RWPE2 (cell line): ENCODE measurements at regions not wholly inside any gene's neighbourhood (a gene's known extent, or its start where the extent isn't known, plus 50 kb on each side); places are given as distances from the start of the nearest gene placed in this dataset.
A peak's percentile ranks its signal among the peaks of the same experiment; 100 is the strongest.

Source experiments
- ATAC-seq: fragments of 200-7000 bp; cut with Tn5 transposase; 3 replicates; pipeline ENCODE4 v1.9.1; 2021; ENCODE audit warnings: low read depth
- DNase-seq: peaks from one replicate; pipeline ENCODE4 v3.0.0-alpha.2; 2020; ENCODE audit warnings: low spot score
- H3K27ac ChIP-seq: fragments of 450-650 bp; 2 replicates; pipeline ENCODE4 v1.5.1; 2017; ENCODE audit warnings: mild to moderate bottlenecking; ENCODE audit not compliant: poor library complexity, severe bottlenecking
- H3K27me3 ChIP-seq: fragments of 250-450 bp; sonication (Bioruptor Pico); 2 replicates; pipeline ENCODE4 v1.5.1; 2021; ENCODE audit warnings: mild to moderate bottlenecking, moderate library complexity; ENCODE audit not compliant: insufficient read depth, poor library complexity, severe bottlenecking
- H3K36me3 ChIP-seq: fragments of 250-450 bp; sonication (Bioruptor Pico); 2 replicates; pipeline ENCODE4 v1.5.1; 2020; ENCODE audit warnings: low read depth, mild to moderate bottlenecking, moderate library complexity
- H3K4me1 ChIP-seq: fragments of 250-450 bp; sonication (Bioruptor Pico); 2 replicates; pipeline ENCODE4 v1.5.1; 2021; ENCODE audit warnings: mild to moderate bottlenecking, moderate library complexity; ENCODE audit not compliant: insufficient read depth, poor library complexity, severe bottlenecking
- H3K4me3 ChIP-seq: fragments of 250-450 bp; sonication (Bioruptor Pico); 2 replicates; pipeline ENCODE4 v1.5.1; 2021; ENCODE audit warnings: mild to moderate bottlenecking, moderate library complexity; ENCODE audit not compliant: severe bottlenecking
- H3K9me3 ChIP-seq: fragments of 250-450 bp; sonication (Bioruptor Pico); 2 replicates; pipeline ENCODE4 v1.5.1; 2021; ENCODE audit warnings: mild to moderate bottlenecking, moderate library complexity; ENCODE audit not compliant: severe bottlenecking
- TF ChIP-seq, protein P1 (sequence below): fragments of 450-650 bp; IDR thresholded peaks from one replicate; pipeline ENCODE4 v1.5.1; 2017; ENCODE audit warnings: mild to moderate bottlenecking, moderate library complexity; ENCODE audit not compliant: poor library complexity, severe bottlenecking

GRCh38 chr19:53696951-53697350, 65.2 kb downstream of the DPRX start:
- Histone ChIP-seq H3K27ac (no peak overlapping the region), H3K9me3 (no peaks in the 10 kb centered on the region), H3K4me1 (no peaks in the 10 kb centered on the region), H3K4me3 (no peak overlapping the region), H3K27me3 (no peaks in the 10 kb centered on the region), H3K36me3 (no peaks in the 10 kb centered on the region)
- TF ChIP-seq, protein P1, sequence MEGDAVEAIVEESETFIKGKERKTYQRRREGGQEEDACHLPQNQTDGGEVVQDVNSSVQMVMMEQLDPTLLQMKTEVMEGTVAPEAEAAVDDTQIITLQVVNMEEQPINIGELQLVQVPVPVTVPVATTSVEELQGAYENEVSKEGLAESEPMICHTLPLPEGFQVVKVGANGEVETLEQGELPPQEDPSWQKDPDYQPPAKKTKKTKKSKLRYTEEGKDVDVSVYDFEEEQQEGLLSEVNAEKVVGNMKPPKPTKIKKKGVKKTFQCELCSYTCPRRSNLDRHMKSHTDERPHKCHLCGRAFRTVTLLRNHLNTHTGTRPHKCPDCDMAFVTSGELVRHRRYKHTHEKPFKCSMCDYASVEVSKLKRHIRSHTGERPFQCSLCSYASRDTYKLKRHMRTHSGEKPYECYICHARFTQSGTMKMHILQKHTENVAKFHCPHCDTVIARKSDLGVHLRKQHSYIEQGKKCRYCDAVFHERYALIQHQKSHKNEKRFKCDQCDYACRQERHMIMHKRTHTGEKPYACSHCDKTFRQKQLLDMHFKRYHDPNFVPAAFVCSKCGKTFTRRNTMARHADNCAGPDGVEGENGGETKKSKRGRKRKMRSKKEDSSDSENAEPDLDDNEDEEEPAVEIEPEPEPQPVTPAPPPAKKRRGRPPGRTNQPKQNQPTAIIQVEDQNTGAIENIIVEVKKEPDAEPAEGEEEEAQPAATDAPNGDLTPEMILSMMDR: no peak
- DNase-seq (no peak), ATAC-seq (no peak)

GRCh38 chr19:53703361-53703760, 71.6 kb downstream of the DPRX start:
- H3K4me3 ChIP-seq: no peak overlapping the region
- TF ChIP-seq, protein P1: no peak
- H3K27ac ChIP-seq: no peak overlapping the region
- no peaks in the 10 kb centered on the region for H3K36me3 ChIP-seq
- DNase-seq: no peak
- no peaks in the 10 kb centered on the region for H3K9me3 ChIP-seq
- no peaks in the 10 kb centered on the region for H3K4me1 ChIP-seq
- no peak for ATAC-seq
- H3K27me3 ChIP-seq: no peaks in the 10 kb centered on the region

GRCh38 chr19:53704011-53704410, 72.2 kb downstream of the DPRX start:
- Histone ChIP-seq H3K27me3 (no peaks in the 10 kb centered on the region), H3K4me3 (no peak overlapping the region), H3K27ac (no peak overlapping the region), H3K4me1 (no peaks in the 10 kb centered on the region), H3K36me3 (no peaks in the 10 kb centered on the region), H3K9me3 (no peaks in the 10 kb centered on the region)
- TF ChIP-seq, protein P1: no peak
- DNase-seq (no peak), ATAC-seq (no peak)

DNA sequence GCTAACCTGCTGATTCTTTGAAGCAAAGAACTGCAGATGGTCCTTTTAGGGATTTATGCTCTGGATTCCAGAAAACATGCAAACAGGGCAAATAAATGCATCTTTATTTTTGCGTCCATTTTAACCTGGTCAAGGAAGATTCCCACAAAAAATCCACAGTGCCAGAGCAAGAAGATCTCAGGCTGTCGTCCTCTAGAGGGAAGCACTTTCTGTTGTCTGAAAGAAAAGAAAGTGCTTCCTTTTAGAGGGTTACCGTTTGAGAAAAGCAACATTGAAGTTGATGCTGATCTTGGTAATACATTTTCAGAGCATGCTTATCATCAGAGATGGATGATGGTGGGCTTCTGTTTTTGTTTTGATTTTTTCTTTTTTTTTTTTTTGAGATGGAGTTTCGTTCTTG, 75.5 kb downstream of the DPRX start:
- no peaks in the 10 kb centered on the region for H3K27me3 ChIP-seq
- no peak for ATAC-seq
- no peaks in the 10 kb centered on the region for H3K4me1 ChIP-seq
- H3K4me3 ChIP-seq: no peak overlapping the region
- H3K9me3 ChIP-seq: no peaks in the 10 kb centered on the region
- no peaks in the 10 kb centered on the region for H3K36me3 ChIP-seq
- no peak overlapping the region for H3K27ac ChIP-seq
- DNase-seq: no peak
- TF ChIP-seq, protein P1: peak; percentile 16

DNA sequence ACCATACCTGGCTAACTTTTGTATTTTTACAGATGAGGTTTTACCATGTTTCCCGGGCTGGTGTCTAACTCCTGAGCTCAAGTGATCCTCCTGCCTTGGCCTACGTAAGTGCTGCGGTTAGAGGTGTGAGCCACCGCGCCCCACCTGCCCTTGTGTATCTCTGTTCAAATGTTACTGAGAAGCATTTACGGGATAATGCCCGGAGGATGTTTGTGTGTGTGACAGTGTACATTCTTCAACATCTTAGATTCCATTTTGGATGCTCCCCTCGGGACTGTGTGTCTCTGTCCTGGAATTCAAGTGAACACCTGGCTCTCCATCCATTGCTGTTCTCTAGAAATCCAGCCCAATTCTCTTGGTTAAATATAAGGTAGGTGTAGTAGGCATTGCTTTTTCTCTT, 93.7 kb downstream of the NLRP12 start:
- ATAC-seq (no peak), DNase-seq (no peak)
- Histone ChIP-seq H3K4me1 (no peaks in the 10 kb centered on the region), H3K36me3 (no peaks in the 10 kb centered on the region), H3K9me3 (no peaks in the 10 kb centered on the region), H3K27me3 (no peaks in the 10 kb centered on the region), H3K27ac (no peak overlapping the region), H3K4me3 (no peak overlapping the region)
- TF ChIP-seq, protein P1: no peak
